ENCODE measurements at regions not wholly inside any gene's neighbourhood (a gene's known extent, or its start where the extent isn't known, plus 50 kb on each side); places are given as distances from the start of the nearest gene placed in this dataset.
A peak's percentile ranks its signal among the peaks of the same experiment; 100 is the strongest.

GRCh38 chr2:128982670-128983069 is 664.0 kb upstream of the HS6ST1 start:
- no peak for DNase-seq (ENCODE audit: low spot score)

- DNase-seq (ENCODE audit: low spot score): no peak
These were observed 664.4 kb upstream of the HS6ST1 start for GRCh38 chr2:128983094-128983493.

GRCh38 chr2:128984081-128984480 is 665.4 kb upstream of the HS6ST1 start:
- no peak for DNase-seq (ENCODE audit: low spot score)

GRCh38 chr2:128984855-128985254 is 666.2 kb upstream of the HS6ST1 start:
- DNase-seq (ENCODE audit: low spot score): no peak

GRCh38 chr2:128986026-128986715 is 667.5 kb upstream of the HS6ST1 start:
- DNase-seq (ENCODE audit: low spot score): no peak

GRCh38 chr2:128986867-128987268 is 668.2 kb upstream of the HS6ST1 start:
- no peak for DNase-seq (ENCODE audit: low spot score)

- no peak for DNase-seq (ENCODE audit: low spot score)
These were observed 669.7 kb upstream of the HS6ST1 start for GRCh38 chr2:128988326-128988725.

GRCh38 chr2:128988967-128989366 is 670.3 kb upstream of the HS6ST1 start:
- no peak for DNase-seq (ENCODE audit: low spot score)

GRCh38 chr2:128995086-128995485 is 676.4 kb upstream of the HS6ST1 start:
- no peak for DNase-seq (ENCODE audit: low spot score)

- no peak for DNase-seq (ENCODE audit: low spot score)
These were observed 677.4 kb upstream of the HS6ST1 start for GRCh38 chr2:128996078-128996477.

GRCh38 chr2:128997166-128997866 is 678.6 kb upstream of the HS6ST1 start:
- no peak for DNase-seq (ENCODE audit: low spot score)

GRCh38 chr2:129001926-129002325 is 683.3 kb upstream of the HS6ST1 start:
- no peak for DNase-seq (ENCODE audit: low spot score)

GRCh38 chr2:129002751-129003150 is 684.1 kb upstream of the HS6ST1 start:
- DNase-seq (ENCODE audit: low spot score): no peak

- no peak for DNase-seq (ENCODE audit: low spot score)
These were observed 685.8 kb upstream of the HS6ST1 start for GRCh38 chr2:129004485-129004884.

- DNase-seq (ENCODE audit: low spot score): no peak
These were observed 686.3 kb upstream of the HS6ST1 start for GRCh38 chr2:129004940-129005490.

- DNase-seq (ENCODE audit: low spot score): no peak
These were observed 687.6 kb upstream of the HS6ST1 start for GRCh38 chr2:129006135-129006886.

- no peak for DNase-seq (ENCODE audit: low spot score)
These were observed 688.2 kb upstream of the HS6ST1 start for GRCh38 chr2:129006901-129007300.

GRCh38 chr2:129008055-129008880 is 689.6 kb upstream of the HS6ST1 start:
- DNase-seq (ENCODE audit: low spot score): peak; percentile 8

- DNase-seq (ENCODE audit: low spot score): no peak
These were observed 690.4 kb upstream of the HS6ST1 start for GRCh38 chr2:129008881-129009554.

- DNase-seq (ENCODE audit: low spot score): no peak
These were observed 691.0 kb upstream of the HS6ST1 start for GRCh38 chr2:129009555-129010146.

- no peak for DNase-seq (ENCODE audit: low spot score)
These were observed 691.6 kb upstream of the HS6ST1 start for GRCh38 chr2:129010262-129010661.
